Ishikawa (cell line): ENCODE measurements at regions not wholly inside any gene's neighbourhood (a gene's known extent, or its start where the extent isn't known, plus 50 kb on each side); places are given as distances from the start of the nearest gene placed in this dataset.

Source experiments
- CEBPB ChIP-seq: IDR thresholded peaks from 2 replicates; pipeline ENCODE4 v1.6.1; 2012
- CREB1 ChIP-seq: IDR thresholded peaks from 2 replicates; pipeline ENCODE4 v1.6.1; 2012; ENCODE audit warnings: low read depth
- EGR1 ChIP-seq: IDR thresholded peaks from 2 replicates; pipeline ENCODE4 v1.6.1; 2012
- EP300 ChIP-seq: IDR thresholded peaks from 2 replicates; pipeline ENCODE4 v1.6.1; 2012; ENCODE audit warnings: borderline replicate concordance
- FOXM1 ChIP-seq: IDR thresholded peaks from 2 replicates; pipeline ENCODE4 v1.6.1; 2012; ENCODE audit warnings: low read depth, borderline replicate concordance
- NFIC ChIP-seq: IDR thresholded peaks from 2 replicates; pipeline ENCODE4 v1.6.1; 2012
- RAD21 ChIP-seq: IDR thresholded peaks from 2 replicates; pipeline ENCODE4 v1.6.1; 2012; ENCODE audit warnings: low read depth
- TAF1 ChIP-seq: IDR thresholded peaks from 2 replicates; pipeline ENCODE4 v1.6.1; 2012; ENCODE audit warnings: low read depth, mild to moderate bottlenecking
- TCF12 ChIP-seq: IDR thresholded peaks from 2 replicates; pipeline ENCODE4 v1.6.1; 2012; ENCODE audit warnings: low read depth
- TEAD4 ChIP-seq: IDR thresholded peaks from 2 replicates; pipeline ENCODE4 v1.6.1; 2012
- YY1 ChIP-seq: IDR thresholded peaks from 2 replicates; pipeline ENCODE4 v1.6.1; 2012; ENCODE audit warnings: low read depth
- ZBTB7A ChIP-seq: IDR thresholded peaks from 2 replicates; pipeline ENCODE4 v1.6.1; 2012; ENCODE audit warnings: low read depth
- TF ChIP-seq, protein P1 (sequence below): IDR thresholded peaks from 2 replicates; pipeline ENCODE4 v1.6.1; 2012
- TF ChIP-seq, protein P2 (sequence below): IDR thresholded peaks from 2 replicates; pipeline ENCODE4 v1.6.1; 2012; ENCODE audit warnings: low read depth, mild to moderate bottlenecking
- TF ChIP-seq, protein P3 (sequence below): IDR thresholded peaks from 2 replicates; pipeline ENCODE4 v1.6.1; 2012

DNA sequence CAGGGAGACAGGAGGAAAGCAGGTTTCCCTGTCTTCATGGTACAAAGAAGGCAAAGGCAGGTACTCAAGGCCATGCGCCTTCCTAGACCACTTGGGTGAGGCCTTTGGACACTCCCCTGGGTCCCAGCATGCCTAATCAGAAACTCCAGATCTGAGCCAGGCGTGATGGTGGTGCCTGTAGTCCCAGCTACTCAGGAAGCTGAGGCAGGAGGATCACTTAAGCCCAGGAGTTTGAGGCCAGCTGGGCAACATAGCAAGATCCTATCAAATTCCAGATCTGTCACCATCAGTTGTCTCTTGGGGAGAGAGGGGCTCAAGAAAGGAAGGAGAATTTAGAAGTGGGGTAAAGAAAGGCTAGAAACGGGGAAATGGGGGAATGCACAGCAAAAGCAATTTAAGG is 96.3 kb upstream of the SLC25A33 start:
- no peak for TF ChIP-seq RAD21
- no peak for TF ChIP-seq EGR1
- TF ChIP-seq NFIC, result no peak
- no peak for TF ChIP-seq TEAD4
- TF ChIP-seq, protein P1, sequence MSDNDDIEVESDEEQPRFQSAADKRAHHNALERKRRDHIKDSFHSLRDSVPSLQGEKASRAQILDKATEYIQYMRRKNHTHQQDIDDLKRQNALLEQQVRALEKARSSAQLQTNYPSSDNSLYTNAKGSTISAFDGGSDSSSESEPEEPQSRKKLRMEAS, result no peak
- TF ChIP-seq, protein P2, sequence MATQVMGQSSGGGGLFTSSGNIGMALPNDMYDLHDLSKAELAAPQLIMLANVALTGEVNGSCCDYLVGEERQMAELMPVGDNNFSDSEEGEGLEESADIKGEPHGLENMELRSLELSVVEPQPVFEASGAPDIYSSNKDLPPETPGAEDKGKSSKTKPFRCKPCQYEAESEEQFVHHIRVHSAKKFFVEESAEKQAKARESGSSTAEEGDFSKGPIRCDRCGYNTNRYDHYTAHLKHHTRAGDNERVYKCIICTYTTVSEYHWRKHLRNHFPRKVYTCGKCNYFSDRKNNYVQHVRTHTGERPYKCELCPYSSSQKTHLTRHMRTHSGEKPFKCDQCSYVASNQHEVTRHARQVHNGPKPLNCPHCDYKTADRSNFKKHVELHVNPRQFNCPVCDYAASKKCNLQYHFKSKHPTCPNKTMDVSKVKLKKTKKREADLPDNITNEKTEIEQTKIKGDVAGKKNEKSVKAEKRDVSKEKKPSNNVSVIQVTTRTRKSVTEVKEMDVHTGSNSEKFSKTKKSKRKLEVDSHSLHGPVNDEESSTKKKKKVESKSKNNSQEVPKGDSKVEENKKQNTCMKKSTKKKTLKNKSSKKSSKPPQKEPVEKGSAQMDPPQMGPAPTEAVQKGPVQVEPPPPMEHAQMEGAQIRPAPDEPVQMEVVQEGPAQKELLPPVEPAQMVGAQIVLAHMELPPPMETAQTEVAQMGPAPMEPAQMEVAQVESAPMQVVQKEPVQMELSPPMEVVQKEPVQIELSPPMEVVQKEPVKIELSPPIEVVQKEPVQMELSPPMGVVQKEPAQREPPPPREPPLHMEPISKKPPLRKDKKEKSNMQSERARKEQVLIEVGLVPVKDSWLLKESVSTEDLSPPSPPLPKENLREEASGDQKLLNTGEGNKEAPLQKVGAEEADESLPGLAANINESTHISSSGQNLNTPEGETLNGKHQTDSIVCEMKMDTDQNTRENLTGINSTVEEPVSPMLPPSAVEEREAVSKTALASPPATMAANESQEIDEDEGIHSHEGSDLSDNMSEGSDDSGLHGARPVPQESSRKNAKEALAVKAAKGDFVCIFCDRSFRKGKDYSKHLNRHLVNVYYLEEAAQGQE, result no peak
- TF ChIP-seq TAF1, result no peak
- TF ChIP-seq CREB1, result no peak
- TF ChIP-seq, protein P3, sequence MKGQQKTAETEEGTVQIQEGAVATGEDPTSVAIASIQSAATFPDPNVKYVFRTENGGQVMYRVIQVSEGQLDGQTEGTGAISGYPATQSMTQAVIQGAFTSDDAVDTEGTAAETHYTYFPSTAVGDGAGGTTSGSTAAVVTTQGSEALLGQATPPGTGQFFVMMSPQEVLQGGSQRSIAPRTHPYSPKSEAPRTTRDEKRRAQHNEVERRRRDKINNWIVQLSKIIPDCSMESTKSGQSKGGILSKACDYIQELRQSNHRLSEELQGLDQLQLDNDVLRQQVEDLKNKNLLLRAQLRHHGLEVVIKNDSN, result no peak
- no peak for TF ChIP-seq TCF12
- no peak for TF ChIP-seq FOXM1

DNA sequence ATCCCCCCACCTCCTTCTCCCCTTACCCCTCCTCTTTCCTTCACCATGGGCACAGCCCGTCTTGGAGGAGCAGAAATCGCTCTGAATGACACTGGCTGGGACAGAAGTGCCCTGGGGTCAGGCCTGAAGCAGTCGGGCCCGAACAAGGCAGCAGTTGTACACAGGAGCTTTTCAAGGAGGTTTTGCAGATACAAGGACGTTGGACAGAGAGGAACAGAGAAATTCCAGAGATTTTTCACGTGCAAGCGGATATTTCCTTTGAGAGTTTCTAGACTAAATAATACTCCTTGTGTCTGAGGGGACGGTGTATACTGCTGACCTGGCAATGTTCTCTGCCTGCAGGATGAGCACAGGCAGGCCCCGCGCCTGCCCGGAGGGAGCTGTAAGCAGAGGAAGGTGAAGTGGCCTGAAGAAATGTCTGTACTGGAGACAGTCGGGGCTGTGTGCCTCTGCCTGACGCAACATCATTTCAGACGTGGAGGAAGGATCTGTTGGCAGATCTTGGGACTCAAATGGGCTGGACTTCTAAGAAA is 95.3 kb upstream of the SLC25A33 start:
- TF ChIP-seq EP300 (no peak), EGR1 (no peak), TEAD4 (no peak), YY1 (no peak), RAD21 (no peak), CREB1 (no peak), CEBPB (no peak), FOXM1 (no peak), TCF12 (no peak), TAF1 (no peak), ZBTB7A (no peak), NFIC (no peak)
- TF ChIP-seq, protein P1, result no peak
- TF ChIP-seq, protein P2, result no peak
- TF ChIP-seq, protein P3, result no peak

DNA sequence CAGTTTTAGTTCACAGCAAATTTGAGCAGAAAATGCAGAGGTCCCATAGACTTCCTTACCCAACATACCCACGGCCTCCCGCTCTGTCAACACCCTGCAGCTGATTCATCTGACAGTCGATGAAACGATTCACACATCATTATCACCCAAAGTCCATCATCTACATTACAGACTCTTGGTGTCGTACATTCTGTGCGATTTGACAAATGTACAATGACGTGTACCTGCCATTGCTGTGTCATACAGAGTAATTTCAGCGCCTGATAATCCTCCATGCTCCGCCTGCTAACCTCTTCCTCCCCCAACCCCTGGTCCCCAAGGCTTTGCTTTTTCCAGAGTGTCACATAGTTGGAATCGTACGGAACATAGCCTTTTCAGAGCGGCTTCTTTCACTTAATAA is 94.7 kb upstream of the SLC25A33 start:
- TF ChIP-seq TCF12 (no peak), NFIC (no peak), TAF1 (no peak), ZBTB7A (no peak), EGR1 (no peak), YY1 (no peak), TEAD4 (no peak), EP300 (no peak), CEBPB (no peak), RAD21 (no peak), CREB1 (no peak), FOXM1 (no peak)
- TF ChIP-seq, protein P3, result no peak
- TF ChIP-seq, protein P2, result no peak
- TF ChIP-seq, protein P1, result no peak
